ENCODE measurements at regions not wholly inside any gene's neighbourhood (a gene's known extent, or its start where the extent isn't known, plus 50 kb on each side); places are given as distances from the start of the nearest gene placed in this dataset.
"Not testable (repeated sequence)": the region's sequence is repeated elsewhere in the genome, so short reads cannot be mapped to it uniquely, and the experiment has no call there.

DNA sequence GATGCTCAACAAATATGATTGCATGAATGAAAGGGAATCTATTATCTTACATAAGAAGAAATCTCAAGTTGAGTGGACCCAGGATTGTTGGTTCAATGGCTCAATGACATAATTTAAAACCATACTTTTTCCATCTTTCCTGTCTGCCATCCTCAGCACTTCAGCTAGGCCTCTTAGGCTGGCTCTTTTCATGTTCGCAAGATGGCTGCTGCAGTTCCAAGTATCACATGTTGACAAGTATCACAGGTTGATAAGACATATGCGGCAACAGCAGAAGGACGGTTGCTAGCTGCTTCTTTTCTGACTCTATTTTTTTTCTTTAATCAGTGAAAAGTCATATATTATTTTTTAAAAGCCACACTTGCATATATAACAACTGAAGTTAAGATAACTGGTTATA, 79.0 kb upstream of the CDK6 start:
- DNase-seq (ENCODE audit: low read depth in 3 of 3), result no peak

GRCh38 chr7:92914645-92915044, 78.3 kb upstream of the CDK6 start:
- DNase-seq (ENCODE audit: low read depth in 3 of 3), result no peak

- no peak for DNase-seq (ENCODE audit: low read depth in 3 of 3)
Measured at GRCh38 chr7:92913849-92914248, 77.5 kb upstream of the CDK6 start.

GRCh38 chr7:92910976-92911375, 74.6 kb upstream of the CDK6 start:
- DNase-seq (ENCODE audit: low read depth in 3 of 3), result no peak

GRCh38 chr7:92909686-92910475, 73.5 kb upstream of the CDK6 start:
- DNase-seq (ENCODE audit: low read depth in 3 of 3), result no peak

DNA sequence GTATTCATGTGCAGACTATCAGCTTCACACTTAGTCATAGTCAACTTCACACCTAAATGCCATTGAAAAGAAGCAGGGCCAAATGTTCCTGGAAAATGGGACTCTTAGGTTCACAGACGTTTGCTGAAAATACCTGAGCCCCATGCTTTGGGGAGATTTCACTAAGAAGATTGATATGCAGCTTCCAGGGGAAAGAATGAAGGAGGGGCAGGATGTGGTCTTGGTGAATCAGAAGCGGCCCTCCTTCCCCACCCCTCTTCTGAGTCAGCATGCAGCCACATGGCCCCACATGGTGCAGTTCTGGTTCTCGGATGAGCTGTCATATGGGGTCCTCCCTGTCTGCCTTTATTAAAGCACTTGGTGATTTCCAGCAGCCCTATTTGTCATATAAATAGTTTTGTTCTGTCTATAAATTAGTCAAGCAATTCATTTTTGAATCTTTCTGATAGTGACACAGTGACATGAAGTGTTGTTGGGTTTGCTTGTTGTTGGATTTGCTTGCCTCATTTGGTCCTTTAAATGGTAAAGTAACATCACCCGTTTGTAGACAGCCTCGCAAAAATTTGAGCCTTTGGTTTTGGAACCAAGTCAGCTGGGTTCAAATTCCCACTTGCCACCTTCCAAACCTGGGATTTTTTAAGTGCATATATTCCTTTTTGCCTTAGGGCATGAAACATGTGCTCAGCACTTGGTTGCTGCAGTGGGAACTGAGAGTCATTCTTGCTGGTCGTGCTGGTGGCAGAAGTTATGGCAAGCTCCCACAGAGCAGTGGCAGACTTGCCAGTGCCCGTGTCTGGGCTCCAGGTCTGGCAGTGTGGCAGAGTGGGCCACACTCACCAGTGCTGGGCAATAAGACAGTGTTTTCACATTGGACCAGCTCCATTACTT, 68.1 kb upstream of the CDK6 start:
- DNase-seq (ENCODE audit: low read depth in 3 of 3), result peak; percentile 75 to 91 (median 78)

DNA sequence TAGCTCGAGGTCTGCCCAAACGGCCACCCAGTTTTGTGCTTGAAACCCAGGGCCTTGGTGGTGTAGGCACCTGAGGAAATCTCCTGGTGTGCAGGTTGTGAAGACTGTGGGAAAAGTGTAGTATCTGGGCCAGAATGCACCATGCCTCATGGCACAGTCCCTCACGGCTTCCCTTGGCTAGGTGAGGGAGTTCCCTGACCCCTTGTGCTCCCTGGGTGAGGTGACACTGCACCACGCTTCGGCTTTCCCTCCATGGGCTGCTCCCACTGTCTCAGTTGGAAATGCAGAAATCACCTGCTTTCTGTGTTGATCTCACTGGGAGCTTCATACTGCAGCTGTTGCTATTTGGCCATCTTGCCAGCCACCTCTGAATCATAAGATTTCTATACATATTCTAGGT, 62.4 kb upstream of the CDK6 start:
- DNase-seq (ENCODE audit: low read depth in 3 of 3), result no peak

- not testable (repeated sequence) for DNase-seq (ENCODE audit: low read depth in 3 of 3)
Measured at GRCh38 chr7:92894857-92895256, 58.5 kb upstream of the CDK6 start.

DNA sequence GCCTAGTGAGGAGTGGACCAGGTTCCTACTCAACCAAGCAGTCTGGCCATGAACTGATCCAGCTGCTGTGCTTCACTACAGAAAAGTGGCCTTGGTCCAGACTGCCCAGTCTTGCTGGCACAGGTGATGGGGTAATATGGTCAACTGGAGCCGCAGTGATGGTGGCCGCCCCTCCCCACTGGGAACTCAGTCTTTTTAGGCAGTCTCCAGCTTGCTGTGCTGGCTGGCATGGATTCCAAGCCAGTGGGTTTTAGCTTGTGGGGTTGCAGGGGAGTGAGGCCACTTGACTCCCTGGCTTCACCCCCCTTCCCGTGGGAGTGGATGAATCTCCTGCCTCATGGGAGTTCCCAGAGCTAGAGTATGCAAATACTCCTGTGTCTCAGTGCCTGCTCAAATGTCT, 52.7 kb upstream of the CDK6 start:
- no peak for DNase-seq (ENCODE audit: low read depth in 3 of 3)

Data from stimulated activated CD4-positive, alpha-beta T cell treated with anti-CD3 and anti-CD28 coated beads, TNF-alpha, amount 100 ng/mL, for 48 hours (primary cell).